ENCODE measurements at regions not wholly inside any gene's neighbourhood (a gene's known extent, or its start where the extent isn't known, plus 50 kb on each side); places are given as distances from the start of the nearest gene placed in this dataset.

DNA sequence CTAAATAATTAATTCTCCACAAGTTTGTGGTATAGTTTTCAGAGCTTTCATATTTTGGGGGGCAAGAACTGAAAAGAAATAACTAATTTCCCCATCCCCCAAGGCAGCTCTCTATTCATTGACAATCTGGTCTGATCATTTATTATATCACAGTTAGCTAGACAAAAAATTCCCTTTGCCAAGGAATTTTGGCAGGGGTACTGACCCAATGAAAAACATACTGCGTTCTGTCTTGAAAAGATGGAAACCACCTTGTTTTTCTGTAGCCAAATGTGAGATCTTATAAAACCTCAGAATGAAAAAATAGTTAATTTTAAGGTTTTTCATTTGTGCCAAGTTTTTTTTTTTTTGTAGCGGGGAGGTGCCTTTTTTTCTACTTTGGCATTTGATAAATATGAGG, 1008.9 kb downstream of the EFNA5 start:
- no peak overlapping the region for H3K4me3 Mint-ChIP-seq
- TF ChIP-seq CTCF (conservative IDR thresholded peaks at IDR 0.05): no peak
- H4K91ac ChIP-seq (ENCODE audit: insufficient read length, low read depth, low read length): no peak overlapping the region

More for the DNA sequence above, 1008.9 kb downstream of the EFNA5 start:
- no peaks in the 10 kb centered on the region for H3K23me2 ChIP-seq (ENCODE audit: insufficient read length, low read depth, low read length, poor library complexity, severe bottlenecking)
- DNase-seq: no peak
- H3K4me2 ChIP-seq (ENCODE audit: insufficient read depth, insufficient read length, low read length): no peak overlapping the region
- no peak overlapping the region for H2AFZ ChIP-seq (ENCODE audit: low read length)
- H3K4ac ChIP-seq (ENCODE audit: low read depth, low read length): no peak overlapping the region
- Mint-ChIP-seq H3K36me3 (ENCODE audit: insufficient read depth in 1 of 3, low read depth in 3 of 3) (no peaks in the 10 kb centered on the region), H3K4me1 (no peaks in the 10 kb centered on the region), H3K9me3 (no peaks in the 10 kb centered on the region), H3K27me3 (ENCODE audit: low read depth) (no peaks in the 10 kb centered on the region), H3K27ac (no peak overlapping the region)
- no peak overlapping the region for H2BK15ac ChIP-seq (ENCODE audit: low read depth, low read length)
- H3K14ac ChIP-seq (ENCODE audit: insufficient read depth, low read length): no peak overlapping the region
- no peak overlapping the region for H3K23ac ChIP-seq (ENCODE audit: insufficient read length, low read depth, low read length)
- no peaks in the 10 kb centered on the region for H4K20me1 ChIP-seq (ENCODE audit: control insufficient read depth, insufficient read depth, insufficient read length)
- H3K79me1 ChIP-seq (ENCODE audit: insufficient read depth, low read depth, low read length, poor library complexity, severe bottlenecking): no peaks in the 10 kb centered on the region
- no peak overlapping the region for H3K18ac ChIP-seq (ENCODE audit: insufficient read length, low read depth, low read length)
- H4K5ac ChIP-seq (ENCODE audit: insufficient read length, low read depth, low read length): no peak overlapping the region
- H3K27me3 ChIP-seq (ENCODE audit: insufficient read depth, low read length): no peaks in the 10 kb centered on the region
- no peak overlapping the region for H2BK20ac ChIP-seq (ENCODE audit: low read depth, low read length, poor library complexity, severe bottlenecking)
- no peak overlapping the region for H2AK5ac ChIP-seq (ENCODE audit: insufficient read length, low read length)
- H3K56ac ChIP-seq (ENCODE audit: insufficient read length, low read depth, low read length): no peak overlapping the region
- H3T11ph ChIP-seq (ENCODE audit: low read length): no peak overlapping the region
- no peak overlapping the region for H3K27ac ChIP-seq (ENCODE audit: insufficient read length, low read depth, low read length)
- no peaks in the 10 kb centered on the region for H3K79me2 ChIP-seq (ENCODE audit: insufficient read depth, low read length)
- H4K8ac ChIP-seq (replicated peaks; ENCODE audit: insufficient read length, low read depth, low read length): no peak overlapping the region
- no CpG with 5 or more reads among the region's 2 CpGs for WGBS (ENCODE audit: extremely low coverage, insufficient read length, low lambda C conversion rate)
- no peak overlapping the region for H2BK5ac ChIP-seq (ENCODE audit: insufficient read length, low read length)
- no peaks in the 10 kb centered on the region for H3K9me3 ChIP-seq (ENCODE audit: control insufficient read depth, low read depth, low read length)
- no peak overlapping the region for H2BK12ac ChIP-seq (ENCODE audit: insufficient read length, low read depth, low read length)
- H3K4me1 ChIP-seq (ENCODE audit: insufficient read depth, low read length): no peaks in the 10 kb centered on the region
- H3K9ac ChIP-seq (ENCODE audit: extremely low read depth, insufficient read length, low read length): no peak overlapping the region
- H2BK120ac ChIP-seq (ENCODE audit: low read depth, low read length, poor library complexity, severe bottlenecking): no peak overlapping the region
